NOMO-1 (cell line): ENCODE measurements at regions not wholly inside any gene's neighbourhood (a gene's known extent, or its start where the extent isn't known, plus 50 kb on each side); places are given as distances from the start of the nearest gene placed in this dataset.
"Not testable (repeated sequence)": the region's sequence is repeated elsewhere in the genome, so short reads cannot be mapped to it uniquely, and the experiment has no call there.

Experiments used
- DNase-seq, 2 experiments: peaks; one replicate each; lab custom pipeline; 2025; ENCODE audit not compliant: unreplicated experiment in 2 of 2; lab: John Stamatoyannopoulos, UW

DNA sequence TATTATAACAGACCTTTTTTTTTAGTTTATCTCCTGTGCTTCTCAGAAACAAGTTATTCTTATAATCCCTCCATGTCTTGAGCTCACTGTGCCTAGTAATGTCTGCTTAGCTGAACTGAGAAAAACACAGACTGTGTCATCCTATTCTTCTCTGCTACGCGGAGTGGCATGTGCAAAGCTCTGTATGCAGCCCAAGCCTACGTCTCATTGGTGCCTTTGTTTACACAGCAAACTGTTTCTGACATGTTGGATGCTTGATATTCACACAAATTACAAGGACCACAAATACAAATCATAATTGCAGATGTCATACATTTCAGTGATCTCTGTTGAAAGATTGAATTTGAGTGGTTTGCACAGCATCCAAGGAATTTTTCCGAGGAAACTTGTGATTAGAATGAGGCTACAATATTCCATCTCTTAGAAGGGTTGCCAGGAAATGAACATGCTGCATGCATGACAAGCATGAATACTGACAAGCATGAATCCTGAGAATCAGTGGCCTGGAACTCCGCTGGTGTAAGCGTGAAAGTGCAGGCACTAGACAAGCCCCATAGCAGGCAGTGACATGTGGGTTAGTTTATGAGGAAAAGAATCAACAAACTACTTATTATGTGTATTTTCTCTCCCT is 128.4 kb upstream of the SGK1 start:
- DNase-seq: no peak

DNA sequence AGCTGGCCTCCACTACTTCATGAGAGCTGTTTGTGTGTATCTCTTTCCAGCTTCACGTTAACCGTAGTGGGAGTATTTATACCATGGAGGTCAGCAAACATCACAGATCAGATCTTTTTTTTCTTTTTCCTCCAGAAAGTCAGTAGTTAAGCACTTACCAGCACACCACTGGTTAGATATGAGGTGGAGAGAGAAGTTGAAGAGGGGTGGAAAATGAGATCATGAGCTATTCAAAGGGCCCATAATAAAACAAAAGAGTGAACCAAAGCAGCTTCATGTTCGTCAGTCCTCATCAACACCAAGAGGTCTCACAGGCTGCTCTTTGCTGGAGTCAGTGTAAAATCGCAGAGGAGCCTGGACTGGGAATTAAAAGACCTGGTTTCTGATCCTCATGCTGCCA is 125.1 kb upstream of the SGK1 start:
- DNase-seq: no peak

DNA sequence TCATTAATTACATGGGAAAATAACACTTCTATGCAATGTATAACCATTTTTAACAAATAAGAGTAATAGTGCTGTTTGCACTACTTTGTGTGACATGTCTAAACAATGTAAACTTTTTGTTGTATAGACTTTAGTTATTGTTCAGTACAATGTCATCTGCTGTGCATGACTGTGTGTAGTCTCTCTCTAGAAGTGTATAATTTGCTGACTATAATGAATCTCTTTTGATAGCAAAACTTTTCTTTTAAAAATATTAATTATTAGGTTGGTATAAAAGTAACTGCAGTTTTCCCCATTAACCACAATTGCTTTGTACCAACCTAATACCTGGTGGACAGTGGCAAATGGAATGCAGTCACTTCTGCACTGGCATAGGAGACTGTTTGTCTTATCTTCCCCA is 124.2 kb upstream of the SGK1 start:
- DNase-seq: no peak

DNA sequence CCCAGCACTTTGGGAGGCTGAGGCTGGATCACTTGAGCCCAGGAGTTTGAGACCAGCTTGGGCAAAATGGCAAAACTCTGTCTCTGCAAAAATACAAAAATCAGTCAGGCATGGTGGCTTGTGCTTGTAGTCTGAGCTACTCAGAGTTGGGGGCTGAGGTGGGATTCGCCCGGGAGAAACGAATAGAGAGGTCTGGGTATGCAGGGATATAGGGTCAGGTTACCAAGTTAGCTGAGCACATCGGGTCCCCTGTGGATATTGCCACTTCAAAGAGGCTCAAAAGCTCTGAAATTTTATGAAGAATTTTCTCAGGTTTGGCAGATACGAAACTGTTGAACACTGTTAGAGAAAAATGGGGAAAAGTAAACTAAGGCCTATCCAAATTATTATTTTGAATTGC is 120.9 kb upstream of the SGK1 start:
- no peak for DNase-seq

DNA sequence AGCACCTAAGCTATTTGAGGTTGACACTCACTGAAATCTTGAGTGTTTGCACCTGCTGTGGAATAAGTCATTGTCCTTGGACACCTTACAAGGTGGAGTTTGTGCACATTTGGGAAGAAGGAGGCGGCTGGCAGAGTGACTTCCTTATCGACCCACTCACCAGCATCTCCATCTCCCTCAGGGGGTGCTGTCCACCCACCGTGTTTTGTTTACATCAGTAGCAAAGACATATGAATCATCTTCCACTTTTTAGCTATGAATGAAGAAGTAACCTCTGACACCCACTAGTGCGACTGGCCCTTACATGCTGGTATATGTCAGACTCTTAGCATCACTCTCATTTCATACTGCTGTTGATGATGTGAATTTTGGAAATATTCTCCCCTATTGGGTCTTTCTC is 119.5 kb upstream of the SGK1 start:
- DNase-seq: peak; percentile 44 to 82

DNA sequence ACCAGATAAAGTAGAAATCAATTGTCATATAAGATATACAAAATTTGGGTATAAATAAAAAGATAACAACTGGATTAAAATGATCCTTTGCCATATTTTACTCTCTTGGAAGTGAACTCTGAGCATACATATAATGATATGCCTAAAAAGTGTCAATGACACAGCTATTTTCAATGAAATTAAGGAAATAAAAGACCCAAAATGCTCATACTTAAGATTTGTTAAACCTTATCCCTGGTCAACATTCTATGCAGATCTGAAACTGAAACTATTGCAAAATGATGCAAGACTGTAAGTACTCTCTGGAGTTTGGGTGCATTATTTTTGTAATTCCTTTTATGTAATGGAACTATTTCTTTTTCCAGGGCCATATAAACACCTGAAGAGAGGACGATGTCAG is 119.0 kb upstream of the SGK1 start:
- DNase-seq: peak; percentile 29 to 76

DNA sequence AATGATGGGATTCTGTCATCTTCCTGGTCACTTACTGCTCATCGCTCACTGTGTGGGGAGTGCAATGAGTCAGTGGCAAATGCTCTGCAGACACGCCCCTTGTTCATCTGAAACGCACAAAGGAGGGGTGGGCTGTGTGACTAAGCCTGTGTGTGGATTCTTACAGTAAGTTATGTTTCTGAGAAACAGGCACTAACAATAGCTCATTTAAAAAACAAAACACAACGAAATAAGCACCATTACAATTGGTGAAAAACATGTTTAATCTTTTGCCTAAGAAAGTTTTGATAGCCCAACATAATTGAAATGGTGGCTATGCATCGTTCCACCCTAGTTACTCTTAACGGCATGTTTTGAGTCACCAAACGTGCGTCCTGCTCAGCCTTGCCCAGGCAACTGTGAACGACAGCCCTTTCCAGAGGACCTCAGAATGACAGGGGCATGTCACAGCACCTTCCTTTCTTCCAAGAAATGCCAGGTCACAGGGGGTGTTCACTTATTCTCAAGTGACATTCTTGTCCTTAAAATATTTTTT is 118.4 kb upstream of the SGK1 start:
- DNase-seq: peak; percentile 17 to 57

DNA sequence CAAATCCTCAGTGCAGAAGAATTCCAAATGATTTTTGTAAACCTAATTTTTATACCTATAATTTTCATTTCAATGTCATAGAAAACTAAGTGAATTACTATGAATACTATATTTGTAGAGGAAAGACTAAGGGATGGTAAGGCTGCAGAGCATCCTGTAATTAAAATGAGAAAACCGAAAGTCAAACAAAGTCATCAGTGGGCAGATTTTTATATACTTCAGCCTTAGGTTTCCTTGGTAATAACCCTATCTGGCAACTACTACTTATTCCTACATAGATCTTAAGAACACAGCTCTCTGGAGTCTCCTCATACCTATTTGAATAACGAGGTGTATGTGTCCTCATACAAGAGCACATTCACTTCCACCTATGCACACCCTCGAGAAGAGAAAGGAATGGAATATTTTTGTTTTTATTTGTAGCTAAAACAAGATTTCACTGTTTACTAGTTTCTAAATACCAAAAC is 117.9 kb upstream of the SGK1 start:
- DNase-seq: no peak

DNA sequence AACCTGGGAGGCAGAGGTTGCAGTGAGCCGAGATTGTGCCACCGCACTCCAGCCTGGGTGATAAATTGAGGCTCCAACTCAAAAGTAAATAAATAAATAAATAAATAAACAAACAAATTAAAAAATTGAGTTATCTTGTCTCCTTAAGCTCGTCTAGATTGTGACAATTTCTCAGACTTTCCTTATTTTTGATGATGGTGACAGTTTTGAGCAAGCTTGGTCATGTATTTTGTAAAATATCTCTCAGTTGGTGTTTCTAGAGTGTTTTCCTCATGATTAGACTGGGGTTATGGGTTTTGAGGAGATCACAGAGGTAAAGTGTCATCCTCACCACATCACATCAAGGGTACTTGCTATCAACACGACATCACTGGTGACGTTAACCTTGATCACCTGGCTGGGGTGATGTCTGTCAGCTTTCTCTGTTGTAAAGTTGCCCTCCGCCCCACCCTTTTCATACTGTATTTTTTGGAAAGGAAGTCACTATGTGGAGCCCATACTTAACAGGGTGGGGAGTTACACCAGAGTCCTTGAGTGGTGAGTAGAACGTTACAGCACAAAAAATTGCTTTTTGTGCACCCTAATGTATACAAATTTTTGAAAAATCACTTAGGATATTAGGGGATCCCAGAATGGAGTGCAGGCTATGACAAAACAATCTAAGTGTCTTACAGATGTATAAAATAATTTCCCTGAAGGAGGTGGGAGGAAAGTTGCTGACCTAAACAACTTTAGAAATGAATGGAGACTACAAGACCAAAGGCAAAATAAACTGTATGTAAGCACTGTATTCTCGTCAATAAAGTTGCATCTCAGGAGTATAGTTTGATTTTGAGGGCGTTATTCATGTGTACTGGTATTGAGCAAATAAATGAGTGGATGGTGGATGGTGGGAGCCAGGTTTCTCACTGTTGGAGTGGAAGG is 116.4 kb upstream of the SGK1 start:
- DNase-seq: no peak

DNA sequence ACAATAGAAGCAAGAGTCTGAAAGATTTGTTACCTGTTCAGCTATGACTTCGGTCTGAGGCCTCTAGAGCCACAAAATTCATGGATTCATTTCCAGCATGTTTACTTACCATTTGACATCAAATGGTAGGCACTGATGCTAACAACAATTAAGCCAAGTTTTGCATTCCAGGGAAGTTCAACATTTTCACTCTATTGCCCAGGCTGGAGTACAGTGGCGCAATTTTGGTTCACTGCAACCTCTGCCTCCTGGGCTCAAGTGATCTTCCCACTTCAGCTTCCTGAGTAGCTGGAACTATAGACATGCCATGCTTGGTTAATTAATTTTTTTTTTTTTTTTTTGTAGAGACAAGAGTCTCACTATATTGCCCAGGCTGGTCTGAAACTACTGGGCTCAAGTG is 114.1 kb upstream of the SGK1 start:
- DNase-seq: no peak

DNA sequence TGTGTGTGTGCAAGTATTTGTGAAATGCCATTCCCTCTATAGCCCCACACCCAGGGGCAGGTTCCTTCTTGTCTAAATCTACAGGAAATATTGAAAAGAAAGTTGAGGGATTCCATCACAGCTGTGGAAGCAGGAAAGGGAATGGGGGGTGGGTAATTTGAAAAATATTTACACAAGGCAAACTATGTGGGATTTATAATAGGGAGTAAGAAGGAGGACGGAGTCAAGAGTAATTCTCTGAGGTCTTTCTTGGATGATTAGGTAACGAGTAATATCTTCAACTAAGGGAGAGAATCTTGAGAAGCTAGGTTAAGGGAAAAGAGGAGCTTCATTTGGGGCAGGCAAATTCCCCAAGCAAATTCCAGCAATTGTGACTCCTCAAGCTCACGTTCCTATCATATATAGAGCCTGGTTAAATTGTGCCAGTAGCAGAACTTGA is 113.5 kb upstream of the SGK1 start:
- no peak for DNase-seq

DNA sequence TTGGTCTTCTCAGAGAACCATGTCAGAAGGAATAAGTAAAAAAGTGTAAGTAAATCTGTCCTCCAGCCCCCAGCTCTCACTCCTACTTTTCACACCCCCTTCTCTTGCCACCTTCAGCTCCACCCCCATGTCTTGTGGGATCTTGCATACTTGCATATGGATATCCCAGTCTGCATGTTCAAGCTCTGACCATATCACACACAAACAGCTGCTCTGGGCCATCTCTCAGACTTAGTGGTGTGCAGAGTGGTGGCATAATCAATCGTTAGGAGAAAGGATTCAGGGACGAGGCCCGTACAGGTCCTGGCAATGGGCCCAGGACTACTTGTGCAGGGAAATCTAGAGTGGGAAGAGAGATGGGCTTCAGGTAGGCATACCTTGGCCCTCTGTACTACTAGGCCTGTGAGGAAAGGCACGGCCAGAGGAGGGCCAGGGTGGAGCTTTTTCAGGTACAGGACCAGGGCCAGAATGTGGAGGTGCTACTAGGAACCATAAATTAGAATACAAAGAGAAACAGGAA is 112.0 kb upstream of the SGK1 start:
- DNase-seq: no peak

DNA sequence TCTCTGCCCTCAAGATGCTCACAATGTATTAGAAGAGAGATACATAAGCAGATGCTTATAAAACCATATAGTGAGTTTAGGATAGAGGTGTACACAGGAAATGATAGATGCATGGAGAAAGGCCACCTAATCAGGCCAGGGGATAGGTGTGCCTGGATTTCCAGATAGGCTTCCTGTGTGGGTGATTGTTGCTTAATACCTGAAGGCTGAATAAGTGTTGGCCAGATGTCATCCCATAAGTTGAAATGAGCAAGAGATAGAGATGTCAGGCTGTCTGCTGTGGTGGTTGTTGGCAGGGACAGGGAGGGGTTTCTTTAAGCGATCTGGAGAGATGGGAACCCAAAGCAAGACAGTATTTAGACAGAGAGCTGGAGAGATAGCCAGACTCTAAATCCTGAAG is 109.8 kb upstream of the SGK1 start:
- no peak for DNase-seq

DNA sequence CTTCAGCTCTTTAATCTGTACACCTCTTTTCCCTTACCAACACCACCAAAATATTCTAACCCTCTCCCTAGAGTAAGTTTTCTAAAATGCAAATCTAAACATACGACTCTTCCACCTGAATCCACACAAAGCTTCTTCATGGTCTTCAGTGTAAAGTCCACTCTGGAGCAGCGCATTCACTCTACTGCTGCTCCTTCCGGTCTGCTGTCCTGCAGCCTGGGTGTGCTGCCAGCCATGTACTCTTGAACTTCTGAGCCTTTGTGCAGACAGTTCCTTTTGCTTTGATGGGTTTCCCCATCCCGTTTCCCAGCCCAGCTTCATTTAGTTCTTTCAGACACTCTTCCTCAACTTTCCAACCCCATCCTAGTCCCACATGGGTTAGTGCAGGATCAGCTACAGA is 108.7 kb upstream of the SGK1 start:
- no peak for DNase-seq

DNA sequence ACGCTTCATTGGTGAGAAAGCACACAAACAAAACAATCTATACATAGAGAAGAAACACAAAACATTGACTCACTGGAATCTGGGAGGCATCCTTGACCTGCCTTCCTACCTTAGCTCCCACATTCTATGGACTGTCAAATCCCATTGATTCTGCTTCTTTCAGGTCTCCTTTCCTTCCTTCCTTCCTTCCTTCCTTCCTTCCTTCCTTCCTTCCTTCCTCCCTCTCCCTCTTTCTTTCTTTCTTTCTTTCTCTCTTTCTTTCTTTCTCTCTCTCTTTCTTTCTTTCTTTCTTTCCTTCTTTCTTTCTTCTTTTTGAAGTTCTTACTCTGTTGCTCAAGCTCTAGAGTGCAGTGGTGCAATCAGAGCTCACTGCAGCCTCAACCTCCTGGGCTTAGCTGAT is 108.0 kb upstream of the SGK1 start:
- DNase-seq: not testable (repeated sequence)

DNA sequence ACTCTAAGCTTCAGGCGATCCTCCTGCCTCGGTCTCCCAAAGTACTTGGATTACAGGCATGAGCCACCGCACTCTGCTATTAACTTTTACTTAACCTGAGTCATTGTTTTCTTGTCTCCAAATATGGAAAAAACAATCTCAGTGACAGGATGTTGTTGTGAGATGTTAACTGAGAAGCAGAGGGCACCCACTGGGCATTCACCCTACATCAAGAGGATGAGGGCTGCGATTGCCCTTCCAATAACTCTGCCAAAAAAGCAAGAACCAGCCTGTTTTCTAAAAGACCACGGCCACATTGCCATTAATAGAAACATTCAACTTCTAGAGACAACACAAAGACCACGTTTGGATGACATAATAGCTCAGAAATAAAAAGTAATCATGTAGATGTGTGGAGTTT is 107.6 kb upstream of the SGK1 start:
- DNase-seq: no peak

DNA sequence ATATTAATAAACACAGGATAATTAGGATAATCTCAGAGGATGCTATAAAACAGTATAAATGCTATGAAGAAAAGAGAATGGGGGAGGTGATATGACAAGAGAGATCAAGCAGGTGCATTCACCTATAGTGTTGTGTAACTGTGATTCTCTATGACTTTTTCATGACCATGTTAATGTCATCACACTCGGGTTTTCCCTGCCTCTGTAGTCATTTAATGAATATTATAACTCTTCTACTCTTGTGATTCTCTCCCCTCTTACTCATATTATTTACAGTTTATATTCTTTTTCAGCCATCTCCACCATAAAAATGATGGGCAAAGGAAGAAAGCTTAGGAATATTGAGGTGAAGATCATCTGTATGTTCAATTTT is 106.9 kb upstream of the SGK1 start:
- no peak for DNase-seq

DNA sequence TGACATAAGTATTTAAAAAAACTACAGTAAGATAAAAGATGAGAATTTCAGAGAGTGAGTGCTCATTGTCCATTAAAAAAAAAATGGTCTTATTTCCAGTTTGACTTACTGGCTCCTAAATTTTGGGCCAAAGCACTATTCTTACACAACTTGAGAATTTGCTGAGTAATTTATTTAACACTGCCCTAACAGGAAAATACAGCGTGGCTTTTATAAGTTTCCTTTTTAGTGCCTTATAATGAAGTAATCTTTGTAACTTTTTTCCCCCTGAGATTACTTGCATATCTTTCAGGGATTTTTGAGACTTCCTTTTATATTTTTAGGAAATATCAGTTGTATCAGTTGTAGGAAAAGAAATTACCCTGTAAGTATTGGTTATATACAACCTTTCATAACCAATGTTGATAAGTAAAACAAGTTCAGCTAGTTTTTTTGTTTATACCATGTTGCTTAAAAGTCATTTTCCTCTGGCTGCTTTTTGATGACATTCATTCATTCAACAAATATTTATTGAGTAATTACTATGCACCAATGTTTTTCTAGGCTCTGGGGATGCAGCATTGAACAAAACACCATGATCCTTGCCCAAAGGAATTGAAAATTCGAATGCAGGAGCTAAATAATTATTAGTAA is 106.4 kb upstream of the SGK1 start:
- DNase-seq: peak in 1 of 2 experiments; percentile 20

DNA sequence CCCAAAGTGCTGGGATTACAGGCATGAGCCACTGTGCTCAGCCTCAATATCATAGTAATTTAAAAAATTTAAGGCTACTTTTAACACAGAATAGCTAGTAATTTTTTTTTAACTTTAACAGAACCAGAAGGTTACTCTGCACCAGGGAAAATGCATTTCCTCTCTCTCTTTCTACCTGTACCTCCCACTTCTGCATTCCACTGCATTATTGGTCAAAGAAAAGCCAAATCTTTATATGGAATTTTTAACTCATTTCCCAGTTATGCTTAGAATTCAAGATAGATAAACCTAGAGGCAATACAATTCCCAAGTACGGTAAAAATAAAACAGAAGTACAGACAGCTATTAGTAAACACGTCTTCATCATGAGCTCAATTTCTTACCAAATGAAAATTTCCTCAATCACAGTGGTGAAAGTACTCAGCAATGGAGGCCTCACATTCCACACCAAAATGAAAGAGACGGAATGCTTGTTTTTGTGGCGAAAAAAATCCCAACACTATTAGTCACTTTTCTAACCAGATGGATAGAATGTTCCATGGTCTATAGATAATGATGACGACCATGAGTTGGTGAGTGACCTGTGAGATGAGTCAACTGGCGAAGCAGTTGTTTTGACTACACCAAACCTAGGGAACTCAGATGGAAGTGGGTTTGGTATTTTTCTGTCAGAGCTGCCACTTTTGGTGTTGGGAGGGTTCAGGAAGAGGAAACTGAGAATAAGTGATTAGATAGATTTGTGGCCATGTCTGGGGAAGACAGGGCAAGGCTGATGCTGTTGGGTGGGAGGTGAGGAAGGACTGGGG is 104.7 kb upstream of the SGK1 start:
- DNase-seq: peak; percentile 78 to 82

DNA sequence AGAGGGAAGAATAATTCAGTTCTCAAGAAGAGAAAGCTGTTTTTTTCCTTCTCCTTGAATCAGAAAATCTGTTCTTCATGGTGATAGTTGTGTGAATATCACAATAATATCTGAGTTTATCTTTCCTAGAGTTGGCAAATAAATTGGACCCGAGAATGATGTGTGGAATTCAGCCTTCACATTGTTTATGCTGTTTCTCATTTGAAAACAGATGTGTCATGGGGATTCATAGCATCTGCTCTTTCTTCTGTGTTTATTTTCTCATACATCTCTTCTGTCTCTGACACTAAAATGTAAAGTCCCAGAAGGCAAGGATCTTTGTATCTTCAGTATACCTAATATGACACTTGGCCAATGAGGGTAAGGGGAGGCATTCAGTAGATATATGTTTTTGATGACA is 103.6 kb upstream of the SGK1 start:
- DNase-seq: no peak
